ENCODE measurements at regions not wholly inside any gene's neighbourhood (a gene's known extent, or its start where the extent isn't known, plus 50 kb on each side); places are given as distances from the start of the nearest gene placed in this dataset.

DNA sequence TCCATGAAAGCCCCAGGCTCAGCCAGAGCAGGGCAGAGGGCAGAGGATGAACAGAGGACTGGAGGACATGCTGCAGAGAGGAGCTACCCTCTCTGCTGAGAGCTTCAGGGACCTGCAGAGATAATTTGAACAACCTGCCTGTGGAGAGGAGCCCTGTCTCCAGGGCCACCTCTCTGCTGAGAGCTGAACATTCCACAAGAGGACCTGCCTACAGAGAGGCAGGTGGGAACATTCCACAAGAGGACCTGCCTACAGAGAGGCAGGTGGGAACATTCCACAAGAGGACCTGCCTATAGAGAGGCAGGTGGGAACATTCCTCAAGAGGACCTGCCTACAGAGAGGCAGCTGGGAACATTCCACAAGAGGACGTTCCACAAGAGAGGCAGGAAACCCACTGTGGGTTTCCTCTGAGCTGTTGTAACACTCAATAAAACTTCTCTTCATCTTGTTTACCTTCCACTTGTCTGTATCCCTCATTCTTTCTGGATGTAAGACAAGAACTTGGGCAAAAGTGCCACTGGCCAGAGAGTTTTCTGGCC, 551.9 kb upstream of the CA10 start:
- TF ChIP-seq CTCF (IDR thresholded peaks at IDR 0.05) = no peak
- TF ChIP-seq POLR2A (IDR thresholded peaks at IDR 0.05) = no peak

All from thyroid gland (tissue), 4 donors.